Spleen (tissue), 11 donors: ENCODE measurements at regions not wholly inside any gene's neighbourhood (a gene's known extent, or its start where the extent isn't known, plus 50 kb on each side); places are given as distances from the start of the nearest gene placed in this dataset.

Source experiments
- DNase-seq: peaks from one replicate; pipeline ENCODE4 v3.0.0-alpha.2; 2020
- H3K27ac ChIP-seq, 8 donors: fragments of 200-600 bp; sonication (generic) in 7 of 8; 1 replicate in 4 of 8; 2 replicates in 4 of 8; pipeline versions ENCODE4 v1.5.0 to v1.8.0; 2016 to 2021; ENCODE audit warnings: inconsistent platforms in 4 of 8, mild to moderate bottlenecking in 4 of 8, moderate library complexity in 1 of 8
- H3K27me3 ChIP-seq, 7 donors: fragments of 200-600 bp; sonication (generic) in 6 of 7; replicated peaks in 1 of 7; 1 replicate in 4 of 7; 2 replicates in 3 of 7; pipeline versions ENCODE4 v1.5.0 to v1.8.0; 2016 to 2021; ENCODE audit warnings: inconsistent platforms in 3 of 7, mild to moderate bottlenecking in 1 of 7
- H3K36me3 ChIP-seq, 6 donors: fragments of 200-600 bp; sonication (generic) in 5 of 6; 1 replicate in 4 of 6; 2 replicates in 2 of 6; pipeline versions ENCODE4 v1.5.0 to v1.8.0; 2016 to 2021; ENCODE audit warnings: inconsistent platforms in 2 of 6
- H3K4me1 ChIP-seq, 6 donors: fragments of 200-600 bp; sonication (generic) in 5 of 6; 1 replicate in 3 of 6; 2 replicates in 3 of 6; pipeline versions ENCODE4 v1.5.0 to v1.8.0; 2016 to 2021; ENCODE audit warnings: inconsistent platforms in 3 of 6
- H3K4me3 ChIP-seq, 8 donors: fragments of 200-600 bp; sonication (generic) in 7 of 8; 1 replicate in 4 of 8; 2 replicates in 4 of 8; pipeline versions ENCODE4 v1.5.0 to v1.8.0; 2016 to 2021; ENCODE audit warnings: inconsistent platforms in 4 of 8, mild to moderate bottlenecking in 4 of 8, moderate library complexity in 2 of 8
- H3K9me3 ChIP-seq, 8 donors: fragments of 200-600 bp; sonication (generic) in 7 of 8; 1 replicate in 4 of 8; 2 replicates in 4 of 8; pipeline versions ENCODE4 v1.5.0 to v1.8.0; 2016 to 2021; ENCODE audit warnings: inconsistent platforms in 4 of 8
- CTCF ChIP-seq, 11 experiments: fragments of 200-600 bp in 7 of 11; fragments of 450-650 bp in 4 of 11; sonication (generic) in 4 of 11; IDR thresholded peaks in 8 of 11; conservative IDR thresholded peaks in 3 of 11; 1 replicate in 7 of 11; 2 replicates in 4 of 11; pipeline versions ENCODE4 v1.4.0 to v1.8.0; 2016 to 2021; ENCODE audit warnings: antibody characterized with exemption in 11 of 11, inconsistent platforms in 4 of 11, mild to moderate bottlenecking in 1 of 11
- POLR2A ChIP-seq, 3 donors: fragments of 450-650 bp; IDR thresholded peaks; one replicate each; pipeline ENCODE4 v1.5.1; 2017; ENCODE audit warnings: antibody characterized with exemption in 3 of 3, mild to moderate bottlenecking in 1 of 3
- POLR2AphosphoS5 ChIP-seq, 3 donors: sonication (generic); formaldehyde crosslinking; IDR thresholded peaks; one replicate each; pipeline ENCODE4 v1.5.1; 2017; ENCODE audit warnings: antibody characterized with exemption in 3 of 3
- WGBS, 5 donors: extraction: QIAGEN DNeasy Blood & Tissue Kit in 3 of 5; methylation state at CpG; one replicate each; pipeline versions ENCODE4 v1.1.5 to v1.1.7; 2013 to 2018; 5-methylcytosine and 5-hydroxymethylcytosine counted together
- intact Hi-C: fragments of 100-400 bp; cut with DNase I; formaldehyde crosslinking; loops from one replicate; pipeline ENCODE4 v1.15.0; 2023; ENCODE audit warnings: low total_unique reads
- donor health status: healthy with polysubstance abuse.
- donor health status: DM: no; HTN: no; CAD: no; lungs with moderate emphysema.
- donor health status: DM: no; HTN: no; CAD: no.
- donor health status: Bipolar disorder and iron deficiency.
- donor health status: healthy.
- donor health status: DM: no; HTN: no; CAD: no.
- donor health status: DM: yes; HTN: yes; CAD: no.

- peaks cover 0 to 14% (median 8%) of the 10 kb centered on the region in 8 donors for H3K9me3 ChIP-seq
- H3K27me3 ChIP-seq, result no peaks in the 10 kb centered on the region
- intact Hi-C loops, result no loop called here
- no peak overlapping the region for H3K27ac ChIP-seq
- no peak for DNase-seq
- no peaks in the 10 kb centered on the region for H3K4me1 ChIP-seq
- H3K4me3 ChIP-seq, result no peak overlapping the region
- WGBS, 5 donors, result 77 to 87% (median 83%) methylated on average over 10 of the region's 10 CpGs
- TF ChIP-seq CTCF (IDR thresholded peaks at IDR 0.05 in 8 of 11, conservative IDR thresholded peaks at IDR 0.05 in 3 of 11) (no peak), POLR2AphosphoS5 (IDR thresholded peaks at IDR 0.05) (no peak), POLR2A (IDR thresholded peaks at IDR 0.05) (no peak)
- no peaks in the 10 kb centered on the region for H3K36me3 ChIP-seq
Measured at GRCh38 chr2:12649602-12650400, 66.9 kb upstream of the TRIB2 start.

DNA sequence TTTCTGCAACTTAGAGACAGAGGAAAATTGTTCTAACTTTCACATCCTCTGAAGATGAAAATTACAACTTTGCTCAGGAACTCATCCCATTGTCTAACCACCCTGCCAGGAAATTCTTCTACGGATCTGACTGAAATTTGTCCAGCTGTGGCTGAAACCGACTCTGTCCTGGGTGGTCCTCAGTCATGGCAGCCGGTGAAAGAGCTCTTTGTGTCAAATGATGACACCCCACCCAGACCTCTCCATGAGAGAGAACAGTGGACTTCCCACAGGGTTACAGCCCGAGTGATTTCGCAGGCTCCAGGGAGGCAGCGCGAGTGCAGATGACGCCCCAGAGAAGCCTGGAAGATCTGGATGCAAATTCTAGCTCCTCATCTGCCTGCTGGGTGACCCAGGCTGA is 65.1 kb upstream of the TRIB2 start:
- Histone ChIP-seq H3K9me3 (peaks cover 0 to 4% (median 2%) of the 10 kb centered on the region in 8 donors), H3K27ac (no peak overlapping the region), H3K4me3 (no peak overlapping the region), H3K27me3 (no peaks in the 10 kb centered on the region), H3K36me3 (no peaks in the 10 kb centered on the region), H3K4me1 (no peaks in the 10 kb centered on the region)
- TF ChIP-seq POLR2AphosphoS5 (IDR thresholded peaks at IDR 0.05), result no peak
- no peak for TF ChIP-seq CTCF (IDR thresholded peaks at IDR 0.05 in 8 of 11, conservative IDR thresholded peaks at IDR 0.05 in 3 of 11)
- TF ChIP-seq POLR2A (IDR thresholded peaks at IDR 0.05), result no peak
- no peak for DNase-seq
- intact Hi-C loops, result no loop called here
- WGBS, 5 donors, result 86 to 89% (median 88%) methylated on average over 6 to 8 of the region's 8 CpGs

DNA sequence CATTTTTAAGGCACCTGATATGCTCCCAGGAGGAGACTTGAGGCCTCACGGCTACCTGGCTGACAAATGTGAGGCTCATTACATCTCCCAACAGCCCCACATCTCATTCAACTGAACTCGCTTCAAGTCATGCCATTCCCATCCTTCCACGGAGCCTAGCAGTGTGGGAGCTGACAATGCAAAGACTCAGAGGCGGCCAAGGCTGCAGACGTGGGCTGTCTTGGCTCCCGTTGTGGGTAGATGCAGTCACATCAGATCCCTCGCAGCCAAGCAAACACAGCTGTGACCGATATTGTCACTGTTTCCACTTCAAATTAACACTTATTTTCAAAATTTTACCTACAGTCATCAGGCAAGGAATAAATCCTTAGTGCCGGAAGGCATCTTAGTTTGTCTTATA is 64.0 kb upstream of the TRIB2 start:
- no peak for DNase-seq
- Histone ChIP-seq H3K36me3 (no peaks in the 10 kb centered on the region), H3K27me3 (no peaks in the 10 kb centered on the region), H3K4me3 (no peak overlapping the region), H3K4me1 (no peaks in the 10 kb centered on the region), H3K27ac (no peak overlapping the region), H3K9me3 (no peaks in the 10 kb centered on the region)
- TF ChIP-seq POLR2A (IDR thresholded peaks at IDR 0.05) (no peak), POLR2AphosphoS5 (IDR thresholded peaks at IDR 0.05) (no peak), CTCF (IDR thresholded peaks at IDR 0.05 in 8 of 11, conservative IDR thresholded peaks at IDR 0.05 in 3 of 11) (no peak)
- intact Hi-C loops, result no loop called here
- 84 to 95% (median 91%) methylated on average over 9 of the region's 9 CpGs for WGBS, 5 donors

GRCh38 chr2:12657560-12657959 is 59.2 kb upstream of the TRIB2 start:
- DNase-seq, result no peak
- Histone ChIP-seq H3K27ac (no peak overlapping the region), H3K36me3 (no peaks in the 10 kb centered on the region), H3K4me1 (peaks cover 0 to 4% (median 0%) of the 10 kb centered on the region in 6 donors), H3K9me3 (no peaks in the 10 kb centered on the region), H3K27me3 (no peaks in the 10 kb centered on the region), H3K4me3 (no peak overlapping the region)
- TF ChIP-seq POLR2AphosphoS5 (IDR thresholded peaks at IDR 0.05) (no peak), CTCF (IDR thresholded peaks at IDR 0.05 in 8 of 11, conservative IDR thresholded peaks at IDR 0.05 in 3 of 11) (no peak), POLR2A (IDR thresholded peaks at IDR 0.05) (no peak)
- 75 to 93% (median 85%) methylated on average over 6 of the region's 6 CpGs for WGBS, 5 donors
- intact Hi-C loops, result no loop called here
